ENCODE measurements at regions not wholly inside any gene's neighbourhood (a gene's known extent, or its start where the extent isn't known, plus 50 kb on each side); places are given as distances from the start of the nearest gene placed in this dataset.

DNA sequence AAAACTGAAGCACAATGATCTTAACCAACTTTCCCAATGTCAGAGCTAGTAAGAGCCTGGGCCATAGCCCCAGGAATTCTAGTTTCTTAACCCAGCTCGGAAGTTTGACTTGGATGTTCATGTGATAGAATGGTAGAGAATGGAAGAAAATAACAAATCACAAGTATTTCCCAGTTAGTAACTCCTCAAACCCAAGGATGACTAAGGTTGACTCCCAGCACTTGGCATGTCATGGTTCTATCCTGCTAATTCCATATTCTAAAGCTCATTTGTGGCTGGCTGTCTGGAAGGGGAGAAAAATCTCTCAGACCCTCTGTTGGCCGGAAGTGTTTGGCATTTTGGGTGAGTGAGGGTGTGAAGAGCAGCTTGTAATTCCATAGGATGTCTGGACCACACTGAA is 248.7 kb downstream of the RFPL4B start:
- TF ChIP-seq, protein P1, sequence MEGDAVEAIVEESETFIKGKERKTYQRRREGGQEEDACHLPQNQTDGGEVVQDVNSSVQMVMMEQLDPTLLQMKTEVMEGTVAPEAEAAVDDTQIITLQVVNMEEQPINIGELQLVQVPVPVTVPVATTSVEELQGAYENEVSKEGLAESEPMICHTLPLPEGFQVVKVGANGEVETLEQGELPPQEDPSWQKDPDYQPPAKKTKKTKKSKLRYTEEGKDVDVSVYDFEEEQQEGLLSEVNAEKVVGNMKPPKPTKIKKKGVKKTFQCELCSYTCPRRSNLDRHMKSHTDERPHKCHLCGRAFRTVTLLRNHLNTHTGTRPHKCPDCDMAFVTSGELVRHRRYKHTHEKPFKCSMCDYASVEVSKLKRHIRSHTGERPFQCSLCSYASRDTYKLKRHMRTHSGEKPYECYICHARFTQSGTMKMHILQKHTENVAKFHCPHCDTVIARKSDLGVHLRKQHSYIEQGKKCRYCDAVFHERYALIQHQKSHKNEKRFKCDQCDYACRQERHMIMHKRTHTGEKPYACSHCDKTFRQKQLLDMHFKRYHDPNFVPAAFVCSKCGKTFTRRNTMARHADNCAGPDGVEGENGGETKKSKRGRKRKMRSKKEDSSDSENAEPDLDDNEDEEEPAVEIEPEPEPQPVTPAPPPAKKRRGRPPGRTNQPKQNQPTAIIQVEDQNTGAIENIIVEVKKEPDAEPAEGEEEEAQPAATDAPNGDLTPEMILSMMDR (IDR thresholded peaks at IDR 0.05; ENCODE audit: low read length) = no peak
- no peak for TF ChIP-seq EZH2phosphoT487 (IDR thresholded peaks at IDR 0.05; ENCODE audit: low read length)

Data from MM.1S (cell line).